GM18511 (cell line): ENCODE measurements at regions not wholly inside any gene's neighbourhood (a gene's known extent, or its start where the extent isn't known, plus 50 kb on each side); places are given as distances from the start of the nearest gene placed in this dataset.
A peak's percentile ranks its signal among the peaks of the same experiment; 100 is the strongest.

Experiments
- ATAC-seq: cut with Tn5 transposase; IDR thresholded peaks from one replicate; pipeline ENCODE4 v1.9.1; 2021; ENCODE audit warnings: mild to moderate bottlenecking, moderate library complexity; ENCODE audit not compliant: unreplicated experiment

- peak; percentile 85 for ATAC-seq
These were observed 635.1 kb upstream of the SLC39A10 start for GRCh38 chr2:195021711-195022507.

- ATAC-seq = no peak
These were observed 638.6 kb upstream of the SLC39A10 start for GRCh38 chr2:195018462-195018861.

GRCh38 chr2:195017890-195018289, 639.1 kb upstream of the SLC39A10 start:
- ATAC-seq = no peak

GRCh38 chr2:195016841-195017240, 640.2 kb upstream of the SLC39A10 start:
- ATAC-seq = no peak

- no peak for ATAC-seq
These were observed 647.8 kb upstream of the SLC39A10 start for GRCh38 chr2:195009202-195009601.

GRCh38 chr2:195006856-195007255, 650.2 kb upstream of the SLC39A10 start:
- no peak for ATAC-seq

GRCh38 chr2:195003881-195004471, 653.0 kb upstream of the SLC39A10 start:
- ATAC-seq = no peak

GRCh38 chr2:195001924-195002323, 655.1 kb upstream of the SLC39A10 start:
- ATAC-seq = no peak

- ATAC-seq = no peak
These were observed 657.3 kb upstream of the SLC39A10 start for GRCh38 chr2:194999771-195000170.

- ATAC-seq = no peak
These were observed 664.4 kb upstream of the SLC39A10 start for GRCh38 chr2:194992648-194993047.

GRCh38 chr2:194985258-194985657, 671.8 kb upstream of the SLC39A10 start:
- ATAC-seq = no peak

- no peak for ATAC-seq
These were observed 694.8 kb upstream of the SLC39A10 start for GRCh38 chr2:194962254-194962653.

GRCh38 chr2:194954218-194954617, 702.8 kb upstream of the SLC39A10 start:
- ATAC-seq = no peak

- no peak for ATAC-seq
These were observed 710.2 kb upstream of the SLC39A10 start for GRCh38 chr2:194946826-194947225.

- ATAC-seq = no peak
These were observed 719.0 kb upstream of the SLC39A10 start for GRCh38 chr2:194938066-194938465.

GRCh38 chr2:194927489-194927888, 729.5 kb upstream of the SLC39A10 start:
- ATAC-seq = no peak

- ATAC-seq = no peak
These were observed 730.2 kb upstream of the SLC39A10 start for GRCh38 chr2:194926873-194927272.

GRCh38 chr2:194925742-194926141, 731.3 kb upstream of the SLC39A10 start:
- ATAC-seq = no peak

- ATAC-seq = no peak
These were observed 739.5 kb upstream of the SLC39A10 start for GRCh38 chr2:194917519-194917918.

- no peak for ATAC-seq
These were observed 741.5 kb upstream of the SLC39A10 start for GRCh38 chr2:194915485-194915884.

- no peak for ATAC-seq
These were observed 749.5 kb upstream of the SLC39A10 start for GRCh38 chr2:194907569-194907968.

- ATAC-seq = no peak
These were observed 760.2 kb upstream of the SLC39A10 start for GRCh38 chr2:194896871-194897270.

GRCh38 chr2:194883711-194884110, 773.3 kb upstream of the SLC39A10 start:
- no peak for ATAC-seq
